NB4 (cell line): ENCODE measurements at regions not wholly inside any gene's neighbourhood (a gene's known extent, or its start where the extent isn't known, plus 50 kb on each side); places are given as distances from the start of the nearest gene placed in this dataset.

Experiments used
- CTCF ChIP-seq: IDR thresholded peaks from one replicate; pipeline ENCODE4 v1.5.1; 2012; ENCODE audit warnings: low read depth, low read length
- MAX ChIP-seq: IDR thresholded peaks from 2 replicates; pipeline ENCODE4 v1.6.1; 2011; ENCODE audit warnings: low read depth, low read length
- MYC ChIP-seq: IDR thresholded peaks from 2 replicates; pipeline ENCODE4 v1.6.1; 2011; ENCODE audit warnings: low read depth, low read length
- POLR2A ChIP-seq: IDR thresholded peaks from 2 replicates; pipeline ENCODE4 v1.6.1; 2011; ENCODE audit warnings: mild to moderate bottlenecking; ENCODE audit not compliant: insufficient read length; ENCODE audit errors: extremely low read depth

DNA sequence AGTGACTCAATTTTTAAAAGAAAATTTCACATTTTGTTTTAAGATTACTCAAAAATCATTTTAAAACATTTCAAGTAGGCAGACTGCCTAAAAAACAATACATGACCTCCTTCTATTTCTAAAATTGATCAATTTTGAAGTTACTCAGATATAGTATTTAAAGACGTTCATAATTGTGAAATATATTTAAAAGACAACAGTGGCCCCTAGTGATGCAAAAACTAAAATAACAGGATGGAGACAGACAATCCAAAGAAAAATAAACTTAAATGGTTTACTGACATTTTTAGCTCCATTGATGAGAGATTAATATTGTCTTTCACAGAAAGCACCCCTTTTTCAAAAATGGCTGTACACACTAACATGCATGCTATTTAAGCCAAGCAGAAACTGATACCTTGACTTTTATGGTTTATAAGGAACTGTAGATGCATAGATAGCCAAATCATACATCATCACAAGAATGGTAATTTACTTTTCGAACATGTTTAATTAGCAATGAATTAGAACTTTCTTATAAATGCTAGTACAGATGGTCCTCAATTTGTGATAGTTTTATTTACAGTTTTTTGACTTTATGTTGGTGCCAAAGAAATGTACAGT is 69.8 kb upstream of the FAT4 start:
- TF ChIP-seq CTCF (no peak), MAX (no peak), POLR2A (no peak), MYC (no peak)
